DND-41 (cell line): ENCODE measurements at regions not wholly inside any gene's neighbourhood (a gene's known extent, or its start where the extent isn't known, plus 50 kb on each side); places are given as distances from the start of the nearest gene placed in this dataset.

ENCODE experiments used
- EZH2 ChIP-seq: IDR thresholded peaks from 3 replicates; pipeline ENCODE4 v1.6.1; 2012; ENCODE audit warnings: borderline replicate concordance, low read depth, mild to moderate bottlenecking, moderate library complexity, low read length, inconsistent platforms; ENCODE audit not compliant: severe bottlenecking
- TF ChIP-seq, protein P1 (sequence below): IDR thresholded peaks from 2 replicates; pipeline ENCODE4 v1.5.1; 2012; ENCODE audit warnings: borderline replicate concordance, low read length, moderate library complexity, mild to moderate bottlenecking; ENCODE audit not compliant: poor library complexity, severe bottlenecking; ENCODE audit errors: extremely low read depth

- TF ChIP-seq, protein P1, sequence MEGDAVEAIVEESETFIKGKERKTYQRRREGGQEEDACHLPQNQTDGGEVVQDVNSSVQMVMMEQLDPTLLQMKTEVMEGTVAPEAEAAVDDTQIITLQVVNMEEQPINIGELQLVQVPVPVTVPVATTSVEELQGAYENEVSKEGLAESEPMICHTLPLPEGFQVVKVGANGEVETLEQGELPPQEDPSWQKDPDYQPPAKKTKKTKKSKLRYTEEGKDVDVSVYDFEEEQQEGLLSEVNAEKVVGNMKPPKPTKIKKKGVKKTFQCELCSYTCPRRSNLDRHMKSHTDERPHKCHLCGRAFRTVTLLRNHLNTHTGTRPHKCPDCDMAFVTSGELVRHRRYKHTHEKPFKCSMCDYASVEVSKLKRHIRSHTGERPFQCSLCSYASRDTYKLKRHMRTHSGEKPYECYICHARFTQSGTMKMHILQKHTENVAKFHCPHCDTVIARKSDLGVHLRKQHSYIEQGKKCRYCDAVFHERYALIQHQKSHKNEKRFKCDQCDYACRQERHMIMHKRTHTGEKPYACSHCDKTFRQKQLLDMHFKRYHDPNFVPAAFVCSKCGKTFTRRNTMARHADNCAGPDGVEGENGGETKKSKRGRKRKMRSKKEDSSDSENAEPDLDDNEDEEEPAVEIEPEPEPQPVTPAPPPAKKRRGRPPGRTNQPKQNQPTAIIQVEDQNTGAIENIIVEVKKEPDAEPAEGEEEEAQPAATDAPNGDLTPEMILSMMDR, result no peak
- no peak for TF ChIP-seq EZH2
These were observed 595.7 kb upstream of the HS6ST1 start for GRCh38 chr2:128914320-128914719.
